Heart left ventricle (tissue), 13 donors: ENCODE measurements at regions not wholly inside any gene's neighbourhood (a gene's known extent, or its start where the extent isn't known, plus 50 kb on each side); places are given as distances from the start of the nearest gene placed in this dataset.
"Not testable (repeated sequence)": the region's sequence is repeated elsewhere in the genome, so short reads cannot be mapped to it uniquely, and the experiment has no call there.

ENCODE experiments used
- CTCF ChIP-seq, 12 donors: fragments of 200-600 bp; sonication (generic) in 4 of 12; IDR thresholded peaks; one replicate each; pipeline versions ENCODE4 v1.5.0 to v1.8.0; 2018 to 2022; ENCODE audit warnings: antibody characterized with exemption in 12 of 12, mild to moderate bottlenecking in 5 of 12
- POLR2A ChIP-seq, 2 donors: fragments of 450-650 bp; IDR thresholded peaks; one replicate each; pipeline ENCODE4 v1.6.1; 2017; ENCODE audit warnings: antibody characterized with exemption in 2 of 2, mild to moderate bottlenecking in 2 of 2, moderate library complexity in 2 of 2
- donor health status: ischemic (EF 13 %, LVEDD 7.1; RV severe dilation, severe dysfunction).
- donor health status: DM: no; HTN: yes; CAD: no.
- donor health status: DM: no; HTN: no; CAD: no.
- donor health status: ischemic (EF 25% LVEDD 6.9; RV normal size, moderate dysfunction).
- donor health status: ischemic (EF 25% LVEDD 5.7; RV mildly dilated, moderate dysfunction).
- donor health status: ischemic (EF 35%, LVEDD 5.7; RV mildly dilated, moderate dysfunction).
- donor health status: nonischemic (EF 11% LVEDD 7.7; RV severe dilation, severe dysfunction).
- donor health status: DM: yes; HTN: yes; CAD: no.
- donor health status: PGD.
- donor health status: ischemic (EF 29% LVEDD 5.4; RV normal size, mild dysfunction).
- donor health status: nonischemic (EF 23%, LVEDD 6.1; RV moderate dilation, normal function).

GRCh38 chr2:44074795-44075194 lies 79.0 kb upstream of the LRPPRC start:
- not testable (repeated sequence) for TF ChIP-seq CTCF, POLR2A (IDR thresholded peaks at IDR 0.05)
